ENCODE measurements at regions not wholly inside any gene's neighbourhood (a gene's known extent, or its start where the extent isn't known, plus 50 kb on each side); places are given as distances from the start of the nearest gene placed in this dataset.
"Not testable (repeated sequence)": the region's sequence is repeated elsewhere in the genome, so short reads cannot be mapped to it uniquely, and the experiment has no call there.

GRCh38 chr4:111031001-111031579, 408.2 kb upstream of the PITX2 start:
- no peak for DNase-seq (ENCODE audit: low read depth, low spot score)

- no peak for DNase-seq (ENCODE audit: low read depth, low spot score)
Observed at GRCh38 chr4:111031596-111031995, 408.7 kb upstream of the PITX2 start.

DNA sequence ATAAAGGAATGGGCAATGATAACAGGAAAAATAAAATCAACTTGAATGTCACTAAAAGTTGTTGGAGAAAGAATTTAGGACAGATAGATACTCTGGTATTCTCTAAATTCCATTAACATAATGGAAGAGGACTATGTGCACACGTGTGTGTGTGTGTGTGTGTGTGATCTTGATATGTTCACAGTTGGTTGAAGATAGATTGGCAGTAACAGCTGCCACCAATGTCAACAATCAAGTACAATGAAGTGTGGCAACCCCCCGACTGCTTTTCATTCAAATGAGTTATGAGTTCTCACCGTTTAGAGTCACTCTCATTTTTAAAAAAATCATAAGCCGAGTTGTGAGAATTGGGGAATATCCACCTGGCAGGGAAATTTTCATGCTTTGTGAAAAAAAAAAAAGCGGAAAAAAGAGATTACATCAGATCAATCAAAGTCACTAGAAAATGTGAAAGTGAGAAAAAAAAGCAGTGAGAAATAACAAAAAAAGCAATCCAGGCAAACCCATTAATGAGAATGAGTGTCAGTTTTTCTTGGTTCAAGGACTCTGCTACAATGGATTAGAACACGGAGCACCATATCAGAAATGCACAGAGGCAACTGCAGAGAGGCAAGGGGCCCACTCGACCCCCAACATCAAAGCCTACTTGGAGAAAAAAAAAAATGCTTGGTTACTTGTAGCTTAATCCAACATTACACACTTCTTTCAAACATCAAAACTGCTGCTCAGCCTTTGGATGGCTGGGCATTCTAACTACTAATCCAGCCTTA, 414.9 kb upstream of the PITX2 start:
- DNase-seq (ENCODE audit: low read depth, low spot score), result no peak

- no peak for DNase-seq (ENCODE audit: low read depth, low spot score)
Observed at GRCh38 chr4:111040904-111041303, 418.0 kb upstream of the PITX2 start.

DNA sequence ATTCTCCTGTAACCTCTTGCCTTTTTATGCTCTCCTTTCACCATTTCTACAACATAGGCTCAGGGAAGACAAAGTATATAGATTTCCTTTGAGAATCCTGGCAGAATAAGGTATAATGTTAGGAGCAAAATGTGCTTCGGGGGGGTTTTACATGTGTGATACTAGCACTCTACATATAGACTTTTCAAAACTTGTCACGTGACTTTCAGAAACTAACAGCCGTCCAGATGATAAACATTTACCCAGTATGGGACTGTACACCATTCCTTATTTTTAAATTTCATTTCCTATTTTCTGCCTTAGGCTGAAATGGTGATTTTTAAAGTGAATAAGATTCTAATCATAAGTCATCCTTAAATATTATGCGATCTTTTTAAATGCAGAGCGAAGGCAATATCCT, 420.4 kb upstream of the PITX2 start:
- no peak for DNase-seq (ENCODE audit: low read depth, low spot score)

- no peak for DNase-seq (ENCODE audit: low read depth, low spot score)
Observed at GRCh38 chr4:111045992-111046391, 423.1 kb upstream of the PITX2 start.

DNA sequence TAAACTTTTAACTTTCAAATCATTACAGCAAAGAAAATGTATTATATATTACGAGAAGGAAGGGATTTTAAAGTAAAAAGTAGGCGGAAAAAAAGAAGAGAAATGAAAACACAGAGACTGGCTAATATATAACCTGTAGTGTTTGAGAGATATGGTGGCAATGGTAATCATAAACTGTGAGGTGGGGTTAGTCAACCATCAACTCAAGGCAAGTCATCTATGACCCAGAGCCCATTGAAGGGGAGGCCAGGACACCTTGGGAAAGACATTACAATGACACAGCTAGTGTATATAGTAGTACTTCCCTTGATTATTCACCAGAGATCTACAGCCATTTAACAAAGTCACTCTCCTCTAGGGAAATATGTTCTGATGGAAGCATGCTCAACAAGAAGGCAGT, 423.9 kb upstream of the PITX2 start:
- no peak for DNase-seq (ENCODE audit: low read depth, low spot score)

- no peak for DNase-seq (ENCODE audit: low read depth, low spot score)
Observed at GRCh38 chr4:111048316-111048715, 425.4 kb upstream of the PITX2 start.

DNA sequence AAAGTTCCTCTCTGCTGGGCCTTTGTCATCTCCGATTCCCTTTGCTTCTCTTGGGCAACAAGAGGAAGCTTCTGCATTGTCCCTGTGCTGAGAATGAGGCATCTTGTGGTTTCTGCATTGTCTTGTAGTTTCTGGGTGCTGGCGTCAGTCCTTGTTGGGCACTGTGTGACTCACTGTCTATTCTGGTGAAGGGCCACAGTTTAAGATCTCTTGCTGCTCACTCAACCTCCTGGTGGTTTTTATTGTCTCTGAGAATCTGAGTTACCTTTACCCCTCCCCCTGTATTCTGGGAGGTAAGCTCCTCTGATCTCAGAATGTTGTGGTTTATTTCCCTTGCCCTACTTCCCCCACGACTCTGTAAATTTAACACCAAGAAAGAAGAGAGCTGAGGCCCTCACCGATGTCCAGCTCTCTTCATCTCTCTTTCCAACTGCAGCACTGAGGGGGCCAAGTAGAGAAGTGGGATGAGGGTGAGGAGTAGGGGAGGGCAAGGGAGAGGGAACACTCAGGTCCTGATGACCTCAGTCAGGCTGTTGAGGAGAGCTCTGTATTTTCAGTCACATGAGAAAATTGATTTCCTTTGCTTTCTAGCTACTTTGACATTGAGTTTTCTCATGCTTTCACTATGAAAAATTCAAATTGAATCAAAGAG, 441.6 kb upstream of the PITX2 start:
- DNase-seq (ENCODE audit: low read depth, low spot score), result peak; percentile 15

DNA sequence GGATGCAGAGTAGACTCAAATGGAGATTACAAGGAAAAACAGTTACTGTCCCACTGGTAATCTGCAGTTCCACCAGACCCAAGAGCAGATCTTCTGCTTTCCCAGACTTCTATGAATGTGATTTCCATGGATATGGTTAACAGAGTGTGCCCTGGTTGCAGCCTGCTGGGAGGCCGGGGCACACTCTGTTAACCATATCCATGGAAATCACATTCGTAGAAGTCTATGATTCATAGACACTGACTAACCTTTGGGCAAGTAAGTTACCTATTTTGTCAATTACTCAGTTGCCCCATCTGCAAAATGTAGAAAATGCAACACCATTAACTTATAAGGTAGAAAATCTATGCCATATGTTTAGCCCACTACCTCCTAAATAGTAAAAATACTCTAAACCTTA, 443.1 kb upstream of the PITX2 start:
- DNase-seq (ENCODE audit: low read depth, low spot score), result no peak

- no peak for DNase-seq (ENCODE audit: low read depth, low spot score)
Observed at GRCh38 chr4:111066447-111066846, 443.6 kb upstream of the PITX2 start.

GRCh38 chr4:111066887-111067286, 444.0 kb upstream of the PITX2 start:
- no peak for DNase-seq (ENCODE audit: low read depth, low spot score)

DNA sequence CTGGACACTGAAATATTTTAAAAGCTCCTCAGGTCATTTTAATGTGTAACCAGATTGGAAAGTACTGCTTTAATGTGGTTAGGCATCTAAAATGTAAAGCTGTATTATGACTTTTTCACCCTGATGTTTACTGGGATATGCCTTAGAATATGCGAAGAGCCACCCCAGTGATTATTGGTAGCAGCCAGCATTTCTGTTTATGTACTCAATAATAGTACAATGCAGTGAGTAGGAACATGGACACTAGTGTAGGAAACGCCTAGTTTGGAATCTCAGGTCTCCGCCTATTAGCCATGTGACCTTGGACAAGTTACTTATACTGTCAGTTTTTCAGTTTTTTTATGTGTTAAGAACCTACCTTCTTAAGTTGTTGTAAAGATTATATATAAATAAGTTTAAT, 446.0 kb upstream of the PITX2 start:
- no peak for DNase-seq (ENCODE audit: low read depth, low spot score)

- no peak for DNase-seq (ENCODE audit: low read depth, low spot score)
Observed at GRCh38 chr4:111070390-111070789, 447.5 kb upstream of the PITX2 start.

DNA sequence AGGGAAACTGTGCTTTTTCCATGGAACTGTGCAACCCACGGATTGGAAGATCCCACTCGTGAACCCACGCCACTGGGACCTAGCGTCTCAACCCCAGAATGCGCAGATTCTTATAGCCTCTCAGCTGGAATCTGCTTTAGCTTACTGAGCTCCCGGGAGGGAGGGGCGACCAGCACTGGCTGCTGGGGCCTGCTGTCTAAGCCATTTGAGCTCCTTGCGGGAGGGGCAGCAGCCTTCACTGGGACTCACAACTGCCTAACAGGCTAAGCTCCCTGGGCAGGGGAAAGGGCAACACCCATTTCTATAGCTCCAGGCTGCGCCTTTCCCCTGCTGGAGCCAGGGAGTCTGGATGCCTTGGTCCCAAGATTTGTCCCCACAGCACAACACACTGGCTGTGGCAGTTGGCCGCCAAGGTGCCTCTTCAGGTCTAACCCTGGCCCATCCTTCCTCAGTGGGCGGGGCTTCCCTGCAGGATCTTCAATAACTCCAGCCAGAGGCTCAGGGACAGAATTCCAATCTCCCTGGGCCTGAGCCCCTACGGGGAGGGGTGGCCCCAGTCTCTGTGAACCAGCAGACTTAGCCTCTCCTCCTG, 451.7 kb upstream of the PITX2 start:
- DNase-seq (ENCODE audit: low read depth, low spot score), result peak; percentile 79

DNA sequence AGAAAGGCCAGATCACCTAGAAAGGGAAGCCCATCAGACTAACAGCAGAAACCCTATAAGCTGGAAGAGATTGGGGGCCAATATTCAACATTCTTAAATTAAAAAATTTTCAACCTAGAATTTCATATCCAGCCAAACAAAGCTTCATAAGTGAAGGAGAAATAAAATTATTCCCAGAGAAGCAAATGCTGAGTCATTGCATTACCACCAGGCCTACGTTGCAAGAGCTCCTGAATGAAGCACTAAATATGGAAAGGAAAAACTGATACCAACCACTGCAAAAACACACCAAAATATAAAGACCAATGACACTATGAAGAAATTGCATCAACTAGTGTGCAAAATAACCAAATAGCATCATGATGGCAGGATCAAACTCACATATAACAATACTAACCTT, 453.4 kb upstream of the PITX2 start:
- not testable (repeated sequence) for DNase-seq (ENCODE audit: low read depth, low spot score)

GRCh38 chr4:111108153-111108552, 485.3 kb upstream of the PITX2 start:
- no peak for DNase-seq (ENCODE audit: low read depth, low spot score)

DNA sequence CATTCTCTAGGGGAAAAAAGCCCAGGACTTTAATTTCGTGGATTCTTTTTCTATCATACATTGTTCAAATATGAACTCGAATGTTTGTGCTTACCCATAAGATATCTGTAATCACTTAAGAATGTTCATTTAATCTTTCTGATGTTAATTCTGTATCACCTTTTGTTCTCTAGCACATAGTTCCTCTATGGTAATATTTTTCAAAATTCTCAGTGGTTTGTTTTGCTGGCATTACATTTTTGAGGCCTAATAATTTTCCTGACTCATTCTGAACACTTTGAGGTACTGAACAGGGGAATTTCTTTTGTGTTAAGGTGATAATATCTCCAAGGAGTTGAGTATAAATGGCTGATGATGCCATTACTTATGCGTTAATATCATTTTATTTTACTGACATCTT, 490.7 kb upstream of the PITX2 start:
- no peak for DNase-seq (ENCODE audit: low read depth, low spot score)

- no peak for DNase-seq (ENCODE audit: low read depth, low spot score)
Observed at GRCh38 chr4:111115881-111116280, 493.0 kb upstream of the PITX2 start.

DNA sequence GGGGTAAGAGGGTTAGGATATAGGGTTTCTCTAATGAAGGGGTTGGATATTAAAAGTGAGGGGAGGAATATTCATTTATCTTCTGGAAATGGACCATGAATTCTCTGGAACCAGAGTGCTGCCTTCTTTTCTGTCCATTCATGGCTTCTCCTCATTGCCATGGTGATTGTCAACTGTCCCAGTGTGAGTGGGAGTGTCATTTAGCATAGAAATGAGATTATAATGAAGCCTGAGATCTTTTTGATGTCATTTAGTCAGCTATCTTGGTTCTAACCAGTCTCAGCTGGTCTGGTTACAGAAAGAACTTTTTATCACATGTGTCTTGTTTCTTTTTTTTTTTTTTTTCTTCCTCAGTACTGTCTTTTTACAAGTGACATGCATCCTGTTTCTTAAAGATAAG, 497.3 kb upstream of the PITX2 start:
- DNase-seq (ENCODE audit: low read depth, low spot score), result no peak

GRCh38 chr4:111126340-111126739, 503.5 kb upstream of the PITX2 start:
- no peak for DNase-seq (ENCODE audit: low read depth, low spot score)

- DNase-seq (ENCODE audit: low read depth, low spot score), result no peak
Observed at GRCh38 chr4:111127841-111128240, 505.0 kb upstream of the PITX2 start.

- DNase-seq (ENCODE audit: low read depth, low spot score), result no peak
Observed at GRCh38 chr4:111128327-111128726, 505.4 kb upstream of the PITX2 start.
